ENCODE measurements at regions not wholly inside any gene's neighbourhood (a gene's known extent, or its start where the extent isn't known, plus 50 kb on each side); places are given as distances from the start of the nearest gene placed in this dataset.

DNA sequence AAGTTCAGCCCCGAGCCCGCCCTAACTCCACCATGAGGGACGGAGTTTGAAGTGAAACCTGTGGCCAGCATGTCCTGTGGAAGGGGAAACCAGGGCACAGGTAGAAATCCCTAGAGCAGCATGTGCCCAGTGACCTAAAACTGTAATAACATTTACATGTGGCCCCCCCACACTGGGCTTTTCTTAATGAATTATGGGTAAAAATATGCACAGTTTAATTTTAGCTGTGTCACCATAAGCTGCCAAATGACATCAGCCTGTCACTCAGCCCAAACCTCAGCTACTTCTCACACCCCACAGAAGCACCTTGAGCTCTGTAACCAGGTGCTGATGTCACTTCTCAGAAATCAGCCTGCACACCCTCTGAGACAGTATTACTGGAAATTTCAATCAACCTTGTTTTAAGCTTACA, 50.0 kb upstream of the SLC19A1 start:
- no peak overlapping the region for H3K4me3 ChIP-seq (ENCODE audit: low read length)
- no peak for TF ChIP-seq ZNF274 (IDR thresholded peaks at IDR 0.05; ENCODE audit: low read depth, low read length)

DNA sequence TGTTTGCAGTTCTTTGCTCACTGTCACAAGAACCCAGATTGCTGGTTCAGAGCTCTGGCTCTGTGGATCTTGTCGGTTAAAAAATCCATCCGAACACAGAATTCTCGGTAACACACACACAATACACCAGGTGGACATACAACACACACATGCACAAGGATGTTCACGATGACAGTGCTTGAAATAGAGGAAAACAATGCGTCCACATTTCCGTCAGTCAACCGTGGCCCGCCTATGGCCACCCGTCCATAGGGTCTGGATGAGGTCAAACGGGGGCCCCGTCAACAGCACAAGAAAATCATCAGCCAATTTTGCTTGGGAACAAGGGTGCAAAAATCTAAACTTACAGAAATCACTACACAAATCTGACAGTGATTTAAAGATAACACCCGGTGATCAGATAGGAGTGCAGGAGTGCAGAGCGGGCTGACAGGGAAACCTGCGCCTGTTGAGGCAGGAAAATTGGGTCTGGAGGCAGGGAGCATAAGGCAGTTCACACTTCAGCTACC, 50.4 kb upstream of the SLC19A1 start:
- TF ChIP-seq ZNF274 (IDR thresholded peaks at IDR 0.05; ENCODE audit: low read depth, low read length): no peak
- no peak overlapping the region for H3K4me3 ChIP-seq (ENCODE audit: low read length)

DNA sequence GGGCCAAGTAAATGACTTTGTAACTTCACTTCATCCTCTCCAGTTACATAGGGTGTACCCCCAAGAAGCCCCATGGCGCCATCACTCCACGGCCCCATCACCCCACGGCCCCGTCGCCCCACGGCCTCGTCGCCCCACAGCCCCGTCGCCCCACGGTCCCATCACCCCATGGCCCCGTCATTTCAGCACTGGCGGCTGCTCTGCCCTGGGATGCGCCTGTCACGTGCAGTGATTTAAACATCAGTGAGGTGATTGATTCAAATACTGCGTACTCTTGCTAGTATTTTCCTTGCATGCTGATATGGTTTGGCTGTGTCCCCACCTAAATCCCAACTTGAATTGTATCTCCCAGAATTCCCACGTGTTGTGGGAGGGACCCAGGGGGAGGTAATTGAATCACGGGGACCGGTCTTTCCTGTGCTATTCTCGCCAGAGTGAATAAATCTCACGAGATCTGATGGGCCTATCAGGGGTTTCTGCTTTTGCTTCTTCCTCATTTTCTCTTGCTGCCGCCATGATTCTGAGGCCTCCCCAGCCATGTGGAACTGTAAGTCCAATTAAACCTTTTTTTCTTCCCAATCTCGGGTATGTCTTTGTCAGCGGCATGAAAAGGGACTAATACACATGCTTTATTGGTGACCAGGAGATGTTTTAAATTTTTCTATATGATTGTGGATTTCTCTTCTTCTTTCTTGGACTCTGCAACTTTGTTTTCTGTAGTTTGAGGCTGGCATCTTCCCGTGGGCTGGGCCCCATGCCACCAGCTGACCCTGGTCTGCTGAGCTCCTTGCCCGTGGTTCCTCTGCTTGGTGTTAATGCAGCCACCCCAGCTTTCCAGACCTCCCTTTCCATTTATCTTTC, 50.1 kb upstream of the PCBP3 start:
- no peak for TF ChIP-seq ZNF274 (IDR thresholded peaks at IDR 0.05; ENCODE audit: low read depth, low read length)
- H3K4me3 ChIP-seq (ENCODE audit: low read length): peak overlapping the region; percentile 24; the same call in 1 of the 2 replicates
